GM21381 (cell line): ENCODE measurements at regions not wholly inside any gene's neighbourhood (a gene's known extent, or its start where the extent isn't known, plus 50 kb on each side); places are given as distances from the start of the nearest gene placed in this dataset.
"Not testable (repeated sequence)": the region's sequence is repeated elsewhere in the genome, so short reads cannot be mapped to it uniquely, and the experiment has no call there.

Experiments
- ATAC-seq: cut with Tn5 transposase; IDR thresholded peaks from one replicate; pipeline ENCODE4 v1.9.1; 2021; ENCODE audit warnings: mild to moderate bottlenecking, moderate library complexity; ENCODE audit not compliant: unreplicated experiment

DNA sequence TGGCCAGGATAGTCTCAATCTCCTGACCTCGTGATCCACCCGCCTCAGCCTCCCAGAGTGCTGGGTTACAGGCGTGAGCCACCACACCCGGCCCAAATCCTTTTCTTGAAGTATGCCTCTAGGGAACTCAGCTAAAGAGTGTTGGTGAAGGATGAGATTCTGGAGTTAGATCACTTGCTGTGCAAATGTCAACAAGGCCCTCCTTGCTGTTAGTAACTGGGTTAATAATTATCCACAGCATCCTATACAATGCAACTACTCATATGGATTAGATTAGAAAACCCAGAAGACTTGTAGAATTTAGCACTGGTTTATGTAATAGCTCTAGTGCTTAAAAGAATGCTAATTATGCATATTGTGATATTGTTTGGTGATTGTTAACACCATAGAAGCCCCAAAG is 310.8 kb upstream of the TFPI start:
- no peak for ATAC-seq

DNA sequence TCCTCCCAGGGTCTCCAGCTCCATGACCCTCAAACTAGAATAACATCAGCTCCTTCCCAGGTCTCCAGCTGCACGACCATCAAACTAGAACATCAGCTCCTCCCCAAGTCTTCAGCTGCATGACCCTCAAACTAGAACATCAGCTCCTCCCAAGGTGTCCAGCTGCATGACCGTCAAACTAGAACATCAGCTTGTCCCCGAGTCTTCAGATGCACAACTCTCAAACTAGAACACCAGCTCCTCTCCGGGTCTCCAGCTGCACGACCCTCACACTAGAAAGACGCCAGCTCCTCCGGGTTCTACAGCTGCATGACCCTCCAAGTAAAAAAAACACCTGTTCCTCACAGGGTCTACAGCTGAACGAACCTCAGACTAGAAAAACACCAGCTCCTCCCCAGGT is 312.9 kb upstream of the TFPI start:
- ATAC-seq: no peak

DNA sequence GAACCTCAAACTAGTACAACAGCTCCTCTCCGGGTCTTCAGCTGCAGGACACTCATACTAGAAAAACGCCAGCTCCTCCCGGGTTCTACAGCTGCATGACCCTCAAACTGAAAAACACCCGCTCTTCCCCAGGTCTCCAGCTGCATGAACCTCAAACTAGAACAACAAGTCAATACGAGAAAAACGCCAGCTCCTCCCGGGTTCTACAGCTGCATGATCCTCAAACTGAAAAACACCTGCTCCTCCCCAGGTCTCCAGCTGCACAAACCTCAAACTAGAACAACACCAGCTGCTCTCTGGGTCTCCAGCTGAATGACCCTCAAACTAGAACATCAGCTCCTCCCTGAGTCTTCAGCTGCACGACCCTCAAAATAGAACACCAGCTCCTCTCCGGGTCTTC is 315.0 kb upstream of the TFPI start:
- no peak for ATAC-seq

DNA sequence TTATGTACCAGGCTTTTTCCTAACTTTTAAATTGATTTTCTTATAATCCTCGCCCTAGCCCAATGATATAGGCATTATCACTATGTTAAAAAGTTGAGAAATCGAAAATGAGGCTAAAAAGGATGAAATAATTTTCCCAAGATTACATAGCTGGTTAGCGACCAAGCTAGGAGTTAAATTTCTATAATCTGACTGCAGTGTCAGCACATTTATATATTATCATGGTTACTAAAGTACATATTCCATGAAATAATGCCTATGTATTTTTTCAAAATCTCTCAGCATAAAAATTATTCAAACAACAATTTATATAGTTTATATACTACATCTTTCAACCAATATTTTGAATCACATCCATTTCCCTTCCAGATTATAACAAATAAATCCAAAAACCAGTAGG is 317.3 kb upstream of the TFPI start:
- ATAC-seq: no peak

DNA sequence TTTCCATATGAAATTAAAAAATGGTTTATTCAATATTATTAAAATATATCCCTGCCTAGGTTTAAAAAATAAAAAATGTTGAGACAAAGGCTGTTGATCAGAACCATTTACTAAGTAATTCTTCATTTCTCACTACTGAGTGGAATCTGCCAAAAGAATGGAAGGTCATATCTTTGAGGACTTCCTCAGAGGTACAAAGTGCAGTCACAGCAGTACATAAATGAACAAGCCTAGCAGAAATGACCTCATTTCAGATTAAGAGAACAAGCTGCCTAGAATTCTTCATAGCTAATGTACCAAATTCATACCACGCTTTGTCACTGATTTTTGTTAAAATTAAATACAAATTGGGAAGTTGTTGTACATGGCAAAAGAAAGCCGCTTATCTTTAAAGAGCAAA is 318.9 kb upstream of the TFPI start:
- ATAC-seq: no peak

DNA sequence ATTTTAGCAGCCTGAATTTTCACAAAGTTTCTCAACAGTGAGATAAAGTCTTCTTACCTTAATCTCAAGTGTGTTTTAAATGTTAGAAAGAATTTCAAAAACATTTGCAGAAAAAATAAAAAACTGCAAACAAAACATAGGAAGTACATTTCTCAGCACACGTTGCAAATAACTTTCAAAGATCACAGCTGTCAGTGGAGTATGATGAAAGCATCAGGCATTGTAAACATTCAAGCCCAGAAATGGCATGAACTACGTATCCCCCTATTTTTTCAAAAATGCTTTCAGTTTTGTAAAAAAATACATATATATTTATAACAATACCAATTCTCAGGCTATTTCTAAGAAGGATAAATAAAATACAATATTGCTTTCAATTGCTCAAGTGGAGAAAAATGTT is 320.6 kb upstream of the TFPI start:
- ATAC-seq: no peak

DNA sequence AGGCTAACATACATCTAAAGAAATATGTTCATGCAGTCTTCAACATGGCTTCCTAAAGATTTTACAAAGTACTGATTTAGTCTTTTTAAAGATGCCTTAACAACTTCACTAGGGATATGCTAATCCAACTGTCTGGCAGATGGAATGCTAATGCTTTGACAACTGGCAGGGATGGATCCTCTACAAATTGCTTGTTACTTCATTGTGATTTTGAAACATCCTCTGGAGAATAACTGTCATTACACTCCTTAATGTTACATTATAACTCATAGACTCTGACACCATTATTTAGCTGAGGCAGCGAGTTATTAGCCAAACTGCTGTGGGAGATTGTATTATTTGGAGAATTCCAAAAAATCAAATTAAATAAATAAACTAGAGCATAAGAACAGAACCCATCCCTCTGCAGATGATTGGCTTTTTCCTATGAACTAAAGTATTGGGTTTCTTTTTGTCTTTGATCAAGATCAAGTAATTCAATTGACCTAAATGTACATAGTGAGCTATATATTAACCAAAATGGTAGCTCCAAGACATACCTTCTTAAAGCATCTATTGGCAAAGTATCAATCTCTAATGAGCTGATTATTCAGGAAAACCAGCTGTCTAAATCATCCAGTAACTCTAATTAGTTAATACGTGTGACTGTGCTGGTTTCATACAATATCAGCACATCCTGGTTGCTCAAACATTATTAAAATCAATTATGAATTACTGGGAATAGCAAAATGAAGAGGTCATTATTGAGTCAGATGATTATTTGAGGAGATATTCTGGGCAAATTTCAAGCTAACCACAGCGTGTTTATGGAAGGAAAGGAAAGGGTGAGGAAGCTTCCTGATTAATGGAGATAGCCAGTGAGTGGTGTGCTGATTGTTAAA is 321.3 kb upstream of the TFPI start:
- ATAC-seq: no peak

DNA sequence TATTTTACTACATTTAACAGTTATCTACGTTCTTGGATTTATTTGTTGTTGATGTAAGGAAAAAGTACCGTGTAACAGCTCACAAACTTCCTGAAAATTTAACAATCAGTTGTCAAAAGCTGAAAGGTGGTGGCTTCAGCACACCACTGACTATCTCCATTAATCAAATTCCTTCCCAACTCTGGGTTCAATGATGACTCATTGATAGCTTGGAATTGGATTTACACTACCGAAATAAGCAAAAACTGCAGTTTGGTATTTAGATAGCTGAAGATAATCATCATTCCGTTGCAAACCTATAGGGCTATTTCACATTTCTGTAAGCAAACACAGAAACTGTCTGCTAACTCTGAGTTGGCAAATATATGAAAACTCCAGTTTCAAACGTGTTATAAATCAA is 322.3 kb upstream of the TFPI start:
- no peak for ATAC-seq

DNA sequence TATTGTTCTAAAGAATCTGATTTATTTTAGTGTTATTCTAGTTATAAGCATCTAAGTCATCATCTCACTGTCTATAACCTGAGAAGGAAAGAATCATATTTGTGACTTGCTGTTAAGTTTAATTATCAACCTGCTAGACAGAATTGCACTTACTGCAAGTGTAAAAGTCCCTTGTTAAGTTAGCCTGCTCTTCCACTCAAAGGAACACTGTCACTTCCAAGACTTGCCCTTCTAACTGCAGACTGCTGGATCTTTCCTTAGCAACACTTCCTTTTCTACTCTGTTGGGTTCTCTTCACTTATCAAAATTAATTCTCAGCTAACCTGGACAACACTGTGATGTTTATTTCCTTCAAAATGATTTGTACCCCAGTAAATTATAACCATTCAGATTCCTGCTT is 323.2 kb upstream of the TFPI start:
- ATAC-seq: no peak

DNA sequence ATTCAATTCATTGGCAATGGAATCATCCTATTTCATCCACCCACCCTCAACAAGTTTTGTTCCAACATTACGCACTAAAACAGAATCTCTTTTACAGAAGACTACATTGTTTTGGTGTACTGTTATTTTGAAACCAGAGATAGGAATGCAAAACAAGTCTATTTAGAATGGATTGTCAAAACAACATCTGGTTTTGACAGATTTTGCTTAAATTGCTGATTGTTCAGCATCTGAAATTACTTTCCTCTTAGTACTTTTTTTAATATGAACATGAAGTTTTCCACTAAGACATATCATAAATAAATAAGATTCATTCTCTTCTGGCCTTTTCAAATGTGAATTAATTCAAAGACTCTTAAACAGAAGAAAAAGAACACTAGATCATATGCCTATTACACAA is 323.9 kb upstream of the TFPI start:
- ATAC-seq: no peak

DNA sequence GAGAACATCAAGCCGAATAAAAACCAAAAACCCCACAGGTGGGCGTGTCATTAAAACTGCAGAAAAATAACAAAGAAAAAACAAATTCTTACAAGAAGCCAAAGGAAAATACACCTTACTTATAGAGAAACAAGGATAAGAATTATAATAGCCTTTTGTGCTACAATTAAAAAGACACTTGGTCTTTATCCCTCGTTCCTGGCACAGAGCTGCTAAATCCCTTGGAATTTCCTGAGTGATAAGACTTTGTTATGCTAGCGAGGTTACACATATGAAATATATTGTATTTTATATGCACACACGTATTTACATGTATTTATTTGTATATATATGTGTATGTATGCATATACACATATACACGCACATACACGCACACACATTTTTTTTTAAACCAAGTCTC is 325.3 kb upstream of the TFPI start:
- no peak for ATAC-seq

DNA sequence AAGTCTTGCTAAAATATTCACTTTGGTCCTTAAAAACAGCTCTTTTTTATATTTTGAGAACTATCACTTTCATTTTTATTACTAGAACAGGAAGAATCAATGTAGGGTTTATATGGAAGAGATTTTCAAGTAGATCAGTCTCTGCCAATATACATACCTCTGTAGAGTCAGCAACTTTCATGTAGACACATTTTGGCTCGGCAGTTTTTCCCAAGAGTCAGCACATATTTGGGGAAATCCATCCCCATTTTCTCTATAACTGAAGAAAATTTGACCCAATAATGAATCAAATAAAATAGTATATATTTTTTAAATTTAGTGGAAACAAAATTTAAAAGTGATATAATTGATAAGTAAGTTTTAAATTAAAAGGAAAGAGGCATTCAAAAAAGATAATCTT is 329.8 kb upstream of the TFPI start:
- no peak for ATAC-seq

DNA sequence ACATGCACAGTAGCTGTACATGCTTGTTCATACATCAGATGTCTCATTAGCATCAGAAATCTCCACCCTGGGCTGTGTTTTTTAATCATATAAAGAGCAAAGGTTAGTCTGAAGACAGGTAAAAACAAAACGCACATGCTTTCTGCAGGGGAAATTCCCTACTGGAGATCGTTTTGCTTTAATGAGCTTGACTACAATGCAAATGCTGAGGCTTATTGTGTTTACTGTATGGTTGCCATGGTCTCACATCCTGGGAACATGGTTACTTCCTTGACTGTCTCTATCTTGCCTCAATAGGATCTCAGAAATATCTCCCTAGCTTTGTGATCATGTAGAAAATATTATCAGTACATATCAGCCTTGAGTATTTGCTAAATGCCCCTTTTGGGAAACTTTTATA is 336.5 kb upstream of the TFPI start:
- no peak for ATAC-seq

DNA sequence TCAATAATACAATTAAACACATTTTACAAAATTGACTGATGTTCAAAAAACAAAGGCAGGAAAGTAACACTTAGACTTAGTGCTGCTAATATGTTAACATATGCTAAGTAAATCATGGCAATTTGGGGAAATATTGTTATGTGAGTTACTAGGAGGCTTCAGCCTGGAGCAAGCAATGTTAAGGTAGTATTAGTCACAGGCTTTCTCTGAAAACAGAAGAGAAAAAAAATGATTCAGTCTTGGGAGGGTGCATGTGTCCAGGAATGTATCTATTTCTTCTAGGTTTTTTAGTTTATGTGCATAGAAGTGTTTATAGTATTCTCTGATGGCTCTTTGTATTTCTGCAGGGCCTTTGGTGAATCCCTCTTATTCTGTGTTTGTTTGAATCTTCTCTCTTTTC is 345.8 kb upstream of the TFPI start:
- no peak for ATAC-seq

DNA sequence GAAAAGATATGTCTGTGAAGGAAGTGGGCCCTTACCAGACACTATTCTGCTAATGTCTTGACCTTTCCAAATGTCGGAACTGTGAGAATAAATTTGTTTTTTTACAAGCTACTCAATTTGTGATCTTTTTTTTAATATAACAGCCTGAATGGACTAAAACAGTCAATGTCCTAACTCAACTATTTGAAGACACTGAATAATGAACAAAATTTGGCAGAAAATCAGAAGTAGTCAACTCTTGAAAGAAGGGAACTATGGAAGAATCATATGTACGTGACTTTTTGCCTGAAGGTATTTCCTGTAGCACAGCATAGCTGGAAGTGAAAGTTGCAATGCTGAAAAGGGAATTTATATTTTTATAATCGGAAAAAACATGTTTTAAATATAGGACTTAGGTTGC is 351.8 kb upstream of the TFPI start:
- no peak for ATAC-seq

DNA sequence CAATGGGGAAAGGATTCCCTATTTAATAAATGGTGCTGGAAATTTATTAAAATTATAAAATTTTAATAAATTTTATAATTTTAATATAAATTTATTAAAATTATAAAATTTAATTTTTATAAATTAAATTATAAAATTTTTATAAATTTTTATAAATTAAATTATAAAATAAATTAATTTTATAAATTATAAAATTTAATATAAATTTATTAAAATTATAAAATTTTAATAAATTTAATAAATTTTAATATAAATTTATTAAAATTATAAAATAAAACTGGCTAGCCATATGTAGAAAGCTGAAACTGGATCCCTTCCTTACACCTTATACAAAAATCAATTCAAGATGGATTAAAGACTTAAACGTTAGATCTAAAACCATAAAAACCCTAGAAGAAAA is 356.7 kb upstream of the TFPI start:
- ATAC-seq: not testable (repeated sequence)

DNA sequence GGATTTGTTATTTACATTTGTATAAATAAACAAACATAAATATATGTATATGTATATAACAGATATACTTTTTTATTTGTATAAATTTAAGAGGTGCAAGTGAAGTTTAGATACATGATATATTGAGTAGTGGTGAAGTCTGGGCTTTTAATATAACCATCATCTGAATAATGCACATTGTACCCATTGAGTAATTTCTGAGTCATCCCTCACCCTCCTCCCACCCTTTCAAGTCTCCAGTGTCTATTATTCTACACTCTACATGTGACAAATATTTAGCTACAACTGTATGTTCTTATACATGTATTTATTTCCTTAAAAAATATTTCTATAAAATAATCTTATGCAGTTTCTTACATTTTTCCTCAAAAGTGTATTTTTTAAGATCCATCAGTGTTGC is 358.7 kb upstream of the TFPI start:
- ATAC-seq: no peak

DNA sequence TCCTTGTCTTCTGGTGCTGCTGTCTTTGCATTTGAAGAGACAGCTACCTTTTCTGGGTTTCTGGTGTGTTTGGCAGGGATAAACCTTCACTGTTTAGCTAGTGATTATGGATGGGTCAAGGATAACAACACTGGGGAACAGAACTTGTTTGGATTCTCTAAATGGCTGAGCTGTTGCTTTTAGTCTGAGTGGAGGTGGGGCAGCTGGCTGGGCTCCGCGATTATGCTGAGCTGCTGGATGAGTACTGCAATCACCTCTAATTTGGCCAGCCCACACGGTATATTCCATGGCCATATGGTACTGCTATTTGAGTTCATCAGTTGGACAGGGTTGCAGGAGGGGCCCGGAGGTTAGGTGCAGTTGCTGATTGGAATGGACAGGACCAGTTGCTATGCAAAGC is 361.6 kb upstream of the TFPI start:
- ATAC-seq: no peak

DNA sequence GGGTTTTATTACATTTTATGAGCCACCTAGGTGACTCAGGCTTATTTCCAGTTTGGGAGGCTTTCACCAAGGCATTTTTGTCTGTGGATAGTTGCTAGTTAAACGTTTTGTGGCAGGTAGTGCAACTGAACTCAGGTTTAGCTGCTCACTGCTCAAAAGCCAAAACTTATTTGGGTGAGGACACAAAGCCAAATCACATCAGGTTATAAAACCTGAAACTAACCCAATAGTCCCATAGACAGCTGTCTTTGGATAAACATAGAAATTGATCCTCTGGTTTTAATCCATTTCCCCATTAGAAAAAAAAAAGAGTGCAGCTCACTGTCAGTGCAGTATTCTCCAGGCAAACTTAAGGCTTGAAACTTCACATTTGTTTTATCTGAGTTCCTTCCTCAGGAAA is 362.6 kb upstream of the TFPI start:
- no peak for ATAC-seq

DNA sequence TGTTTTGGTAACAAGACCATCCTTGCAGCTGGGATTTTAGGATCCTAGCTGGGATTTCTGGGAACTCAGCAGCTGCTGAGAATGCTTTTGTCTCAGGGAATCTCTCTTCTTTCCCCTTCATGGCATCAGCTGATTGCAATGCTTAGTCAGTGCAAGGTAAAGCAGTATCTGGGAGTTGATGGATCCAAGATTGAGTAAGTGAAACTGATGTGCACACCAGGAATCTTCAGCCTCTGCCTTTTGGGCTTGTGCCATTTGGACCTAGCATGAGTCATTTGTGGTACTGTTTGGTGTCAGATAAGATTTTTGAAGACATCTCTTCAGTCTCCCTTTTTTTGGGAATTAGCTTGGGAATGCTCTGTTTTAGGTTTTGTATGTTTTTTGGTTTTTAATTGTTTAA is 363.3 kb upstream of the TFPI start:
- no peak for ATAC-seq

DNA sequence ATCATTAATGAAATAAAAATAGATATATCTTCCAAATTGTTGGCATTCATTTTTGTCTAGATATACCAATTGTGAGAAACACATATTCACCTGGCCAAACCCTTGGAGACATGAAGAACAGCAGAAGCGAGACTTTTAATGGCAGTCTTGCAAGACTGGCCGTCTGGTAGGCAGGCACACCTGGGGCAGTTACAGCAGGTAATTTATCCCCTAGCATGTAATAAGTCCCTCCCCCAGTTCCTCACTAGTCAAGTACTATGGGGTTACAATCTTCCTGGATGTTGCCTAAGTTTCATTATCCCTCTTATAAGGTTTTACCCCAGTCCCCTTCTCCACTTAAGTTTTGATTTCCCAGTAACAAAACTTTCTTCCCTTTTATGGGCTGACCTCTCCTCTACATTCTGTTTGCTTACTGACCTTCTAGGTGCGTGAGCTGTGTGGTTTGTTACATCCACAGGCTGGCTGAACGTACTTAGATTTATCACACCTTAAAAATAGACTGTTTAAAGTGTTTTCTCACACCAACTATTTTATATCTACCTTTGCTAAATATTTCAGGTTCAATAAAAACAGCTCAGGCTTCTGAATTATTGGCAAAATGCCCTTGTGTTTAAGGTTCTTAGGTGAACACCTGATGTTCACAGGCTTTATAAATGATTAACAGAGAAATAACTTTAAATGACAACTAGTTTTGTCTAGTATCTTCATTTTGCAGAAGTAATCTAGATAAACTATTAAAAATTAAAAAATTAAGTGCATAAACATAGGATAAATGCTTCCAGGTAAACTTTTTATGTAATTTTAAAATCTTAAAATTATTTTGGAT is 365.0 kb upstream of the TFPI start:
- ATAC-seq: no peak

DNA sequence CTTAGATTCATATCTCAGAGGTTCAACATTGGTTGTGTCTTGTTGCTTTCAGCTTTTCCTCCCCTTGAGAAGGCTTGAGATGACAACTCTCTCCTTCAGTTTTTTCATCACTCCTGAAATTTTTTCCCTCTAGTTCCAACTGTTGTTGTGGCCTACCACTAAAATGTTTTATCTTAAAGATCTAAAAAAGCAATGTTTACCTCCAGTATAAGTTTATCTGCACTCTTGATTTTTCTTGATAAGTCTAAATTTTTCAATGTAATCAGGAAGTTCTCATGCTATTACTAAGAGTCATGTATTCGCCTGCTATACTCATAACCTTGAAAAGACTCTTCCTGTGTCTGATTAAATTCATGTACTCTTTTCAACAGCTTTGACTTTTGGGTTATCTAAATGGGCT is 366.3 kb upstream of the TFPI start:
- no peak for ATAC-seq
